CD4-positive, alpha-beta T cell (primary cell): ENCODE measurements at regions not wholly inside any gene's neighbourhood (a gene's known extent, or its start where the extent isn't known, plus 50 kb on each side); places are given as distances from the start of the nearest gene placed in this dataset.

Experiments
- ATAC-seq: fragments of 200-7000 bp; cut with Tn5 transposase; one replicate; pipeline ENCODE4 v1.10.0; 2022; ENCODE audit warnings: mild to moderate bottlenecking; ENCODE audit not compliant: poor library complexity
- CTCF ChIA-PET: fragments of 350-600 bp; sonication (Branson Sonifier 250); formaldehyde crosslinking; loops from one replicate; lab custom pipeline; 2021; ENCODE audit warnings: antibody characterized with exemption, inconsistent platforms; lab: Charles Lee
- POLR2A ChIA-PET: fragments of 350-600 bp; sonication (Branson Sonifier 250); formaldehyde crosslinking; loops from one replicate; lab custom pipeline; 2021; ENCODE audit warnings: antibody characterized with exemption, inconsistent platforms; lab: Charles Lee
- DNase-seq, 14 experiments: peaks; one replicate each; pipeline ENCODE4 v3.0.0-alpha.2; 2013 to 2020; ENCODE audit warnings: mixed read lengths in 2 of 14
- H3K27ac ChIP-seq, 2 donors: one replicate each; pipeline versions ENCODE4 v1.5.1 to v1.7.0; 2013; ENCODE audit warnings: low read length in 2 of 2, low read depth in 1 of 2, mild to moderate bottlenecking in 1 of 2
- H3K27me3 ChIP-seq, 2 experiments: 1 replicate in 1 of 2; 2 replicates in 1 of 2; pipeline versions ENCODE4 v1.6.1 to v1.7.0; 2013; ENCODE audit warnings: low read length in 2 of 2, control low read depth in 1 of 2, mild to moderate bottlenecking in 1 of 2, moderate library complexity in 1 of 2; ENCODE audit not compliant: insufficient read depth in 2 of 2, control insufficient read depth in 1 of 2
- H3K36me3 ChIP-seq: one replicate; pipeline ENCODE4 v1.6.1; 2013; ENCODE audit warnings: low read length, control low read depth; ENCODE audit not compliant: insufficient read depth
- H3K4me1 ChIP-seq: one replicate; pipeline ENCODE4 v1.6.1; 2013; ENCODE audit warnings: low read length, control low read depth; ENCODE audit not compliant: insufficient read depth
- H3K4me3 ChIP-seq: one replicate; pipeline ENCODE4 v1.5.1; 2013; ENCODE audit warnings: mild to moderate bottlenecking, low read length, moderate library complexity
- H3K9me3 ChIP-seq, 2 experiments: 1 replicate in 1 of 2; 2 replicates in 1 of 2; pipeline versions ENCODE4 v1.6.1 to v1.7.0; 2013; ENCODE audit warnings: low read length in 2 of 2, mild to moderate bottlenecking in 2 of 2, control low read depth in 1 of 2, moderate library complexity in 1 of 2; ENCODE audit not compliant: control insufficient read depth in 1 of 2, insufficient read depth in 1 of 2
- H3K27ac Mint-ChIP-seq: one replicate; pipeline ENCODE4 v1.8.0; 2020; ENCODE audit warnings: mixed read lengths
- H3K27me3 Mint-ChIP-seq: one replicate; pipeline ENCODE4 v1.8.0; 2021; ENCODE audit warnings: mixed read lengths
- H3K36me3 Mint-ChIP-seq: one replicate; pipeline ENCODE4 v1.8.0; 2021; ENCODE audit warnings: low read depth, mixed read lengths
- H3K4me1 Mint-ChIP-seq: one replicate; pipeline ENCODE4 v1.8.0; 2021; ENCODE audit warnings: low read depth, mixed read lengths
- H3K4me3 Mint-ChIP-seq: one replicate; pipeline ENCODE4 v1.8.0; 2020; ENCODE audit warnings: mild to moderate bottlenecking, mixed read lengths
- H3K9me3 Mint-ChIP-seq: one replicate; pipeline ENCODE4 v1.8.0; 2020; ENCODE audit warnings: mixed read lengths
- CTCF ChIP-seq: fragments of 200-600 bp; IDR thresholded peaks from one replicate; pipeline ENCODE4 v1.8.0; 2022; ENCODE audit warnings: antibody characterized with exemption, mild to moderate bottlenecking
- intact Hi-C, 2 experiments: fragments of 100-400 bp; cut with DNase I in 1 of 2; cut with micrococcal nuclease in 1 of 2; formaldehyde crosslinking; loops; one replicate each; pipeline versions ENCODE4 v1.15.1 to v1.9.0; 2023 to 2025; cut with DNase I, micrococcal nuclease

GRCh38 chr6:23243854-23244253, 674.5 kb downstream of the HDGFL1 start:
- peaks cover 10% of the 10 kb centered on the region for H3K9me3 Mint-ChIP-seq

GRCh38 chr6:23244300-23244699, 674.9 kb downstream of the HDGFL1 start:
- no peaks in the 10 kb centered on the region for H3K4me1 ChIP-seq
- no peaks in the 10 kb centered on the region for H3K36me3 ChIP-seq
- no peaks in the 10 kb centered on the region for H3K27me3 Mint-ChIP-seq
- no peak overlapping the region for H3K27ac ChIP-seq
- H3K36me3 Mint-ChIP-seq: no peaks in the 10 kb centered on the region
- H3K4me3 Mint-ChIP-seq: no peak overlapping the region
- DNase-seq: no peak
- intact Hi-C loops: no loop called here
- no peaks in the 10 kb centered on the region for H3K9me3 ChIP-seq
- no peak overlapping the region for H3K27ac Mint-ChIP-seq
- no peaks in the 10 kb centered on the region for H3K4me1 Mint-ChIP-seq
- peaks cover 10% of the 10 kb centered on the region for H3K9me3 Mint-ChIP-seq
- ChIA-PET CTCF (no interaction called here), POLR2A (no interaction called here)
- no peaks in the 10 kb centered on the region for H3K27me3 ChIP-seq
- ATAC-seq: no peak
- TF ChIP-seq CTCF: no peak
- H3K4me3 ChIP-seq: no peak overlapping the region

More at GRCh38 chr6:23243854-23244253, 674.5 kb downstream of the HDGFL1 start:
- no peaks in the 10 kb centered on the region for H3K4me1 ChIP-seq
- no peaks in the 10 kb centered on the region for H3K9me3 ChIP-seq
- ChIA-PET CTCF (no interaction called here), POLR2A (no interaction called here)
- no peak overlapping the region for H3K27ac ChIP-seq
- Mint-ChIP-seq H3K27me3 (no peaks in the 10 kb centered on the region), H3K4me1 (no peaks in the 10 kb centered on the region), H3K27ac (no peak overlapping the region), H3K36me3 (no peaks in the 10 kb centered on the region), H3K4me3 (no peak overlapping the region)
- TF ChIP-seq CTCF: no peak
- ATAC-seq: no peak
- no peak overlapping the region for H3K4me3 ChIP-seq
- intact Hi-C loops: no loop called here
- no peaks in the 10 kb centered on the region for H3K27me3 ChIP-seq
- DNase-seq: no peak
- H3K36me3 ChIP-seq: no peaks in the 10 kb centered on the region

- intact Hi-C loops: no loop called here
- H3K9me3 Mint-ChIP-seq: peaks cover 6% of the 10 kb centered on the region
- H3K4me3 Mint-ChIP-seq: no peak overlapping the region
- POLR2A ChIA-PET: no interaction called here
- CTCF ChIA-PET: no interaction called here
- Histone ChIP-seq H3K4me3 (no peak overlapping the region), H3K36me3 (no peaks in the 10 kb centered on the region), H3K9me3 (no peaks in the 10 kb centered on the region), H3K27me3 (no peaks in the 10 kb centered on the region), H3K4me1 (no peaks in the 10 kb centered on the region), H3K27ac (no peak overlapping the region)
- no peak for DNase-seq
- H3K36me3 Mint-ChIP-seq: no peaks in the 10 kb centered on the region
- no peak overlapping the region for H3K27ac Mint-ChIP-seq
- no peaks in the 10 kb centered on the region for H3K27me3 Mint-ChIP-seq
- ATAC-seq: no peak
- TF ChIP-seq CTCF: no peak
- no peaks in the 10 kb centered on the region for H3K4me1 Mint-ChIP-seq
Measured at GRCh38 chr6:23245572-23245971, 676.2 kb downstream of the HDGFL1 start.
